ENCODE measurements at regions not wholly inside any gene's neighbourhood (a gene's known extent, or its start where the extent isn't known, plus 50 kb on each side); places are given as distances from the start of the nearest gene placed in this dataset.

DNA sequence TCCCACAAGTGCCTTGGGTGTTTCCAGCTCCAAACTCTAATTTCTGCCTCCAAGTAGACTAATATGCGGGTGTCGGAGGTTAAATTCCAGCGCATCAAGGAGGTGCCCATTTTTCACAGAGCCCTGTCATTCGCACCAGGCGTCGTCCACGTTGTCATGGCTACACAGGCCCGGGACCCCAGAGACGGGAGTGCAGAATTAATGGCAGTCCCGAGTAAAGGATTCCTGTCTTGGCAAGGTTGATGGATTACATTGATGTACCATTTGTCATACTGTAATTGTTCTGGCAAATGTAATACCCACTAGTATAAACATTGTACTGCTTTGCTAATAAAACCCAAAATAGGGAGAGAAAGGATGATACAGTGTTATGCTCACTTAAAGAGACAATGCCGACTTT is 222.9 kb upstream of the MYL2 start:
- TF ChIP-seq, protein P1, sequence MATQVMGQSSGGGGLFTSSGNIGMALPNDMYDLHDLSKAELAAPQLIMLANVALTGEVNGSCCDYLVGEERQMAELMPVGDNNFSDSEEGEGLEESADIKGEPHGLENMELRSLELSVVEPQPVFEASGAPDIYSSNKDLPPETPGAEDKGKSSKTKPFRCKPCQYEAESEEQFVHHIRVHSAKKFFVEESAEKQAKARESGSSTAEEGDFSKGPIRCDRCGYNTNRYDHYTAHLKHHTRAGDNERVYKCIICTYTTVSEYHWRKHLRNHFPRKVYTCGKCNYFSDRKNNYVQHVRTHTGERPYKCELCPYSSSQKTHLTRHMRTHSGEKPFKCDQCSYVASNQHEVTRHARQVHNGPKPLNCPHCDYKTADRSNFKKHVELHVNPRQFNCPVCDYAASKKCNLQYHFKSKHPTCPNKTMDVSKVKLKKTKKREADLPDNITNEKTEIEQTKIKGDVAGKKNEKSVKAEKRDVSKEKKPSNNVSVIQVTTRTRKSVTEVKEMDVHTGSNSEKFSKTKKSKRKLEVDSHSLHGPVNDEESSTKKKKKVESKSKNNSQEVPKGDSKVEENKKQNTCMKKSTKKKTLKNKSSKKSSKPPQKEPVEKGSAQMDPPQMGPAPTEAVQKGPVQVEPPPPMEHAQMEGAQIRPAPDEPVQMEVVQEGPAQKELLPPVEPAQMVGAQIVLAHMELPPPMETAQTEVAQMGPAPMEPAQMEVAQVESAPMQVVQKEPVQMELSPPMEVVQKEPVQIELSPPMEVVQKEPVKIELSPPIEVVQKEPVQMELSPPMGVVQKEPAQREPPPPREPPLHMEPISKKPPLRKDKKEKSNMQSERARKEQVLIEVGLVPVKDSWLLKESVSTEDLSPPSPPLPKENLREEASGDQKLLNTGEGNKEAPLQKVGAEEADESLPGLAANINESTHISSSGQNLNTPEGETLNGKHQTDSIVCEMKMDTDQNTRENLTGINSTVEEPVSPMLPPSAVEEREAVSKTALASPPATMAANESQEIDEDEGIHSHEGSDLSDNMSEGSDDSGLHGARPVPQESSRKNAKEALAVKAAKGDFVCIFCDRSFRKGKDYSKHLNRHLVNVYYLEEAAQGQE (IDR thresholded peaks at IDR 0.05; ENCODE audit: low read depth): no peak
- TF ChIP-seq TAF1 (IDR thresholded peaks at IDR 0.05; ENCODE audit: low read depth) (no peak), EGR1 (IDR thresholded peaks at IDR 0.05) (no peak), EP300 (IDR thresholded peaks at IDR 0.05; ENCODE audit: borderline replicate concordance) (no peak), RAD21 (IDR thresholded peaks at IDR 0.05; ENCODE audit: low read depth) (no peak), YY1 (IDR thresholded peaks at IDR 0.05; ENCODE audit: low read depth) (no peak), FOXM1 (IDR thresholded peaks at IDR 0.05; ENCODE audit: borderline replicate concordance, low read depth) (no peak), TCF12 (IDR thresholded peaks at IDR 0.05; ENCODE audit: low read depth) (no peak), NFIC (IDR thresholded peaks at IDR 0.05) (no peak), CREB1 (IDR thresholded peaks at IDR 0.05; ENCODE audit: low read depth) (no peak)
- TF ChIP-seq, protein P2, sequence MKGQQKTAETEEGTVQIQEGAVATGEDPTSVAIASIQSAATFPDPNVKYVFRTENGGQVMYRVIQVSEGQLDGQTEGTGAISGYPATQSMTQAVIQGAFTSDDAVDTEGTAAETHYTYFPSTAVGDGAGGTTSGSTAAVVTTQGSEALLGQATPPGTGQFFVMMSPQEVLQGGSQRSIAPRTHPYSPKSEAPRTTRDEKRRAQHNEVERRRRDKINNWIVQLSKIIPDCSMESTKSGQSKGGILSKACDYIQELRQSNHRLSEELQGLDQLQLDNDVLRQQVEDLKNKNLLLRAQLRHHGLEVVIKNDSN (IDR thresholded peaks at IDR 0.05): no peak
- TF ChIP-seq, protein P3, sequence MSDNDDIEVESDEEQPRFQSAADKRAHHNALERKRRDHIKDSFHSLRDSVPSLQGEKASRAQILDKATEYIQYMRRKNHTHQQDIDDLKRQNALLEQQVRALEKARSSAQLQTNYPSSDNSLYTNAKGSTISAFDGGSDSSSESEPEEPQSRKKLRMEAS (IDR thresholded peaks at IDR 0.05): no peak

Data from Ishikawa (cell line).